Fibroblast of peridontal ligament (primary cell): ENCODE measurements at regions not wholly inside any gene's neighbourhood (a gene's known extent, or its start where the extent isn't known, plus 50 kb on each side); places are given as distances from the start of the nearest gene placed in this dataset.
"Not testable (repeated sequence)": the region's sequence is repeated elsewhere in the genome, so short reads cannot be mapped to it uniquely, and the experiment has no call there.

Source experiments
- DNase-seq: peaks from one replicate; pipeline ENCODE4 v3.0.0-alpha.2; 2010; ENCODE audit errors: extremely low read depth

- DNase-seq = no peak
Observed at GRCh38 chr15:96818861-96819260, 488.4 kb downstream of the NR2F2 start.

- no peak for DNase-seq
Observed at GRCh38 chr15:96827981-96828380, 497.5 kb downstream of the NR2F2 start.

GRCh38 chr15:96837241-96837970, 506.9 kb downstream of the NR2F2 start:
- DNase-seq = no peak

- DNase-seq = no peak
Observed at GRCh38 chr15:96838081-96838480, 507.6 kb downstream of the NR2F2 start.

GRCh38 chr15:96849271-96849900, 518.9 kb downstream of the NR2F2 start:
- DNase-seq = no peak

- DNase-seq = no peak
Observed at GRCh38 chr15:96851613-96852012, 521.1 kb downstream of the NR2F2 start.

- no peak for DNase-seq
Observed at GRCh38 chr15:96858694-96859093, 528.2 kb downstream of the NR2F2 start.

- DNase-seq = no peak
Observed at GRCh38 chr15:96860741-96861140, 530.2 kb downstream of the NR2F2 start.

- no peak for DNase-seq
Observed at GRCh38 chr15:96867992-96868391, 537.5 kb downstream of the NR2F2 start.

GRCh38 chr15:96869122-96869521, 538.6 kb downstream of the NR2F2 start:
- no peak for DNase-seq

- DNase-seq = no peak
Observed at GRCh38 chr15:96869790-96870189, 539.3 kb downstream of the NR2F2 start.

GRCh38 chr15:96870580-96870979, 540.1 kb downstream of the NR2F2 start:
- DNase-seq = no peak

- not testable (repeated sequence) for DNase-seq
Observed at GRCh38 chr15:96877442-96877841, 546.9 kb downstream of the NR2F2 start.

GRCh38 chr15:96878129-96878528, 547.6 kb downstream of the NR2F2 start:
- DNase-seq = no peak

- DNase-seq = no peak
Observed at GRCh38 chr15:96882121-96882772, 551.7 kb downstream of the NR2F2 start.

- no peak for DNase-seq
Observed at GRCh38 chr15:96887730-96888129, 557.2 kb downstream of the NR2F2 start.

GRCh38 chr15:96888764-96889163, 558.3 kb downstream of the NR2F2 start:
- DNase-seq = no peak

- no peak for DNase-seq
Observed at GRCh38 chr15:96889734-96890480, 559.4 kb downstream of the NR2F2 start.

GRCh38 chr15:96891046-96891445, 560.5 kb downstream of the NR2F2 start:
- no peak for DNase-seq

- DNase-seq = no peak
Observed at GRCh38 chr15:96893159-96893906, 562.8 kb downstream of the NR2F2 start.

GRCh38 chr15:96894659-96895058, 564.2 kb downstream of the NR2F2 start:
- no peak for DNase-seq

- DNase-seq = no peak
Observed at GRCh38 chr15:96896766-96897165, 566.3 kb downstream of the NR2F2 start.
